HEK293 (cell line): ENCODE measurements at regions not wholly inside any gene's neighbourhood (a gene's known extent, or its start where the extent isn't known, plus 50 kb on each side); places are given as distances from the start of the nearest gene placed in this dataset.

Experiments used
- CTCF ChIA-PET: fragments of 350-600 bp; formaldehyde crosslinking; extraction: SDS; loops from one replicate; lab custom pipeline; 2021; ENCODE audit warnings: antibody characterized with exemption; lab: Yijun Ruan, JAX
- POLR2A ChIA-PET: fragments of 300-600 bp; formaldehyde crosslinking; extraction: SDS; loops from one replicate; lab custom pipeline; 2020; ENCODE audit warnings: antibody characterized with exemption, inconsistent platforms; lab: Yijun Ruan, JAX
- H3K27ac ChIP-seq: fragments of 200-500 bp; sonication (Bioruptor generic); 2 replicates; pipeline ENCODE4 v1.5.1; 2014; ENCODE audit warnings: low read depth, low read length, control low read depth, inconsistent platforms; ENCODE audit errors: extremely low read depth
- H3K36me3 ChIP-seq, 2 experiments: fragments of 200-500 bp in 1 of 2; sonication (Bioruptor generic) in 1 of 2; 1 replicate in 1 of 2; 2 replicates in 1 of 2; pipeline ENCODE4 v1.5.1; 2014 to 2017; ENCODE audit warnings: inconsistent platforms in 2 of 2, low read length in 2 of 2; ENCODE audit not compliant: control insufficient read depth in 2 of 2, insufficient read depth in 1 of 2
- H3K4me1 ChIP-seq: fragments of 200-500 bp; sonication (Bioruptor generic); 2 replicates; pipeline ENCODE4 v1.5.1; 2014; ENCODE audit warnings: mild to moderate bottlenecking, low read length, inconsistent platforms; ENCODE audit not compliant: control insufficient read depth, insufficient read depth
- H3K4me3 ChIP-seq: 2 replicates; pipeline ENCODE4 v1.5.1; 2011; ENCODE audit warnings: low read depth, mild to moderate bottlenecking, control low read depth, low read length, moderate library complexity
- H3K9me3 ChIP-seq: fragments of 200-500 bp; sonication (Bioruptor generic); 2 replicates; pipeline ENCODE4 v1.5.1; 2014; ENCODE audit warnings: low read depth, low read length, inconsistent platforms; ENCODE audit not compliant: control insufficient read depth, insufficient read depth
- REPIN1 ChIP-seq: fragments of 450-650 bp; formaldehyde crosslinking; IDR thresholded peaks from 2 replicates; pipeline ENCODE4 v1.5.1; 2017; ENCODE audit warnings: missing biosample characterization, missing genetic modification characterization, low read depth
- SALL2 ChIP-seq: fragments of 450-650 bp; formaldehyde crosslinking; IDR thresholded peaks from 2 replicates; pipeline ENCODE4 v1.5.0; 2017; ENCODE audit warnings: missing biosample characterization, mild to moderate bottlenecking, missing genetic modification characterization, borderline replicate concordance
- SCRT1 ChIP-seq: fragments of 450-650 bp; formaldehyde crosslinking; IDR thresholded peaks from 2 replicates; pipeline ENCODE4 v1.5.1; 2016; ENCODE audit warnings: missing biosample characterization, missing genetic modification characterization, borderline replicate concordance
- SP3 ChIP-seq: fragments of 450-650 bp; formaldehyde crosslinking; IDR thresholded peaks from 2 replicates; pipeline ENCODE4 v1.5.1; 2016; ENCODE audit warnings: missing biosample characterization, missing genetic modification characterization
- SP7 ChIP-seq: fragments of 450-650 bp; formaldehyde crosslinking; IDR thresholded peaks from 2 replicates; pipeline ENCODE4 v1.5.1; 2016; ENCODE audit warnings: missing biosample characterization, missing genetic modification characterization
- YY2 ChIP-seq: fragments of 450-650 bp; formaldehyde crosslinking; IDR thresholded peaks from 2 replicates; pipeline ENCODE4 v1.5.1; 2016; ENCODE audit warnings: missing biosample characterization, missing genetic modification characterization
- ZFP3 ChIP-seq: fragments of 450-650 bp; formaldehyde crosslinking; IDR thresholded peaks from 2 replicates; pipeline ENCODE4 v1.5.1; 2016; ENCODE audit warnings: low read depth, missing biosample characterization, missing genetic modification characterization
- ZNF121 ChIP-seq: fragments of 450-650 bp; formaldehyde crosslinking; IDR thresholded peaks from 2 replicates; pipeline ENCODE4 v1.5.1; 2016; ENCODE audit warnings: missing biosample characterization, missing genetic modification characterization
- ZNF211 ChIP-seq: fragments of 450-650 bp; formaldehyde crosslinking; IDR thresholded peaks from 2 replicates; pipeline ENCODE4 v1.5.1; 2016; ENCODE audit warnings: low read depth, missing biosample characterization, missing genetic modification characterization
- ZNF221 ChIP-seq: fragments of 450-650 bp; formaldehyde crosslinking; IDR thresholded peaks from 2 replicates; pipeline ENCODE4 v1.5.1; 2017; ENCODE audit warnings: missing biosample characterization, missing genetic modification characterization, borderline replicate concordance
- ZNF302 ChIP-seq: fragments of 450-650 bp; formaldehyde crosslinking; IDR thresholded peaks from 2 replicates; pipeline ENCODE4 v1.5.1; 2016; ENCODE audit warnings: missing biosample characterization, missing genetic modification characterization, low read depth
- ZNF48 ChIP-seq: fragments of 450-650 bp; formaldehyde crosslinking; IDR thresholded peaks from 2 replicates; pipeline ENCODE4 v1.5.1; 2016; ENCODE audit warnings: missing biosample characterization, missing genetic modification characterization
- ZNF596 ChIP-seq: fragments of 450-650 bp; IDR thresholded peaks from 2 replicates; pipeline ENCODE4 v1.5.0; 2018; ENCODE audit warnings: missing biosample characterization, mild to moderate bottlenecking, missing genetic modification characterization, moderate library complexity
- ZNF626 ChIP-seq: fragments of 450-650 bp; sonication (Bioruptor Pico); formaldehyde crosslinking; IDR thresholded peaks from 2 replicates; pipeline ENCODE4 v1.5.1; 2018; ENCODE audit warnings: missing biosample characterization, missing genetic modification characterization, inconsistent platforms
- ZNF658 ChIP-seq: fragments of 450-650 bp; formaldehyde crosslinking; IDR thresholded peaks from 2 replicates; pipeline ENCODE4; 2016; ENCODE audit warnings: missing biosample characterization, missing genetic modification characterization
- ZNF76 ChIP-seq: fragments of 450-650 bp; formaldehyde crosslinking; IDR thresholded peaks from 2 replicates; pipeline ENCODE4; 2016; ENCODE audit warnings: low read depth, missing biosample characterization, missing genetic modification characterization, borderline replicate concordance
- ZNF785 ChIP-seq: fragments of 450-650 bp; formaldehyde crosslinking; IDR thresholded peaks from 2 replicates; pipeline ENCODE4 v1.5.1; 2016; ENCODE audit warnings: missing biosample characterization, missing genetic modification characterization
- ZNF791 ChIP-seq: fragments of 450-650 bp; formaldehyde crosslinking; IDR thresholded peaks from 2 replicates; pipeline ENCODE4 v1.5.1; 2016; ENCODE audit warnings: missing biosample characterization, missing genetic modification characterization
- TF ChIP-seq, protein P1 (sequence below): fragments of 450-650 bp; formaldehyde crosslinking; IDR thresholded peaks from 2 replicates; pipeline ENCODE4 v1.5.1; 2016; ENCODE audit warnings: missing biosample characterization, missing genetic modification characterization
- TF ChIP-seq, protein P2 (sequence below): fragments of 450-650 bp; formaldehyde crosslinking; IDR thresholded peaks from 2 replicates; pipeline ENCODE4 v1.5.1; 2016; ENCODE audit warnings: missing biosample characterization, missing genetic modification characterization
- TF ChIP-seq, protein P3 (sequence below): fragments of 450-650 bp; formaldehyde crosslinking; IDR thresholded peaks from 2 replicates; pipeline ENCODE4 v1.5.1; 2016; ENCODE audit warnings: missing biosample characterization, missing genetic modification characterization, low read depth
- TF ChIP-seq, protein P4 (sequence below): fragments of 450-650 bp; formaldehyde crosslinking; IDR thresholded peaks from 2 replicates; pipeline ENCODE4 v1.5.1; 2016; ENCODE audit warnings: missing biosample characterization, missing genetic modification characterization
- TF ChIP-seq, protein P5 (sequence below): fragments of 450-650 bp; IDR thresholded peaks from 2 replicates; pipeline ENCODE4 v1.5.1; 2018; ENCODE audit warnings: missing biosample characterization, mild to moderate bottlenecking, missing genetic modification characterization

DNA sequence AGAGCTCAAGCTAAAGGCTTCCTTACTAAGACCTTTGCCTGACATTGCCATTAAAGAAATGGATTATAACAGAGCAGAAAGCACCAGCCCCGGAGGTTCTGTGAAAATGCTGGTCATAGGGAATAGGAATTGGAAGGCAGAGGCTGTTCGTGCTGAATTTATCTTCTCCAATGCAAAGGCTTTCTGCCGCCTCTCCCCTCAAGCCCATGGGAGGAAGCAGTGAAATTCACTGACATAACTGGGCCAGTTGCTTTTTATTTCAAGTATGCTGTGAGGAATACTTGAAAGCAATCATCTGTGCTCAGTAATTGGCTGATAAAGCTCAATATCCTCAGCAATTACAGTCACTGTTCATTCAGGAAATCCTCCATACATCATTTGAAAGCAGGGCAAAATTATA lies 85.4 kb upstream of the LINC00305 start (continued):
- TF ChIP-seq, protein P1, sequence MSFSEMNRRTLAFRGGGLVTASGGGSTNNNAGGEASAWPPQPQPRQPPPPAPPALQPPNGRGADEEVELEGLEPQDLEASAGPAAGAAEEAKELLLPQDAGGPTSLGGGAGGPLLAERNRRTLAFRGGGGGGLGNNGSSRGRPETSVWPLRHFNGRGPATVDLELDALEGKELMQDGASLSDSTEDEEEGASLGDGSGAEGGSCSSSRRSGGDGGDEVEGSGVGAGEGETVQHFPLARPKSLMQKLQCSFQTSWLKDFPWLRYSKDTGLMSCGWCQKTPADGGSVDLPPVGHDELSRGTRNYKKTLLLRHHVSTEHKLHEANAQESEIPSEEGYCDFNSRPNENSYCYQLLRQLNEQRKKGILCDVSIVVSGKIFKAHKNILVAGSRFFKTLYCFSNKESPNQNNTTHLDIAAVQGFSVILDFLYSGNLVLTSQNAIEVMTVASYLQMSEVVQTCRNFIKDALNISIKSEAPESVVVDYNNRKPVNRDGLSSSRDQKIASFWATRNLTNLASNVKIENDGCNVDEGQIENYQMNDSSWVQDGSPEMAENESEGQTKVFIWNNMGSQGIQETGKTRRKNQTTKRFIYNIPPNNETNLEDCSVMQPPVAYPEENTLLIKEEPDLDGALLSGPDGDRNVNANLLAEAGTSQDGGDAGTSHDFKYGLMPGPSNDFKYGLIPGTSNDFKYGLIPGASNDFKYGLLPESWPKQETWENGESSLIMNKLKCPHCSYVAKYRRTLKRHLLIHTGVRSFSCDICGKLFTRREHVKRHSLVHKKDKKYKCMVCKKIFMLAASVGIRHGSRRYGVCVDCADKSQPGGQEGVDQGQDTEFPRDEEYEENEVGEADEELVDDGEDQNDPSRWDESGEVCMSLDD (tag by site-specific recombination): no peak
- no peak for TF ChIP-seq ZNF791 (tag by site-specific recombination)
- no peak for TF ChIP-seq ZNF626 (tag by site-specific recombination)

DNA sequence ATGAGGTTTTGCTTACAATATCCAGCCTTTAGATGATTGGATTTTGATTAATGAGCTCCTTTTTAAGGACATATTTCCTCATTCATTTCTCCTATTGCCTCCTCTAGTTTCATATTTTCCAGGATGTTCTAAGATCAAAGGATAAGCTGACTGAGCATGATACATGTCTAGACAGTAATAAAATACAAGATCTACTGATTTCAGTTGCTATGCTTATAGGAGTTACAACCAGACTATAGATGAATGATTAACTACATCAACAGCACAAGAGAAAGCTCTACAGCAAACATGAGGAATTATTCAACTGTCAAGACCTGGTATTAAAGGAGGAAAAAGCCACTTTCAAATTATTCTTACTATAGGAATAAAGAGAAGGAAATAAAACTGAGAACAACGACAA lies 85.0 kb upstream of the LINC00305 start:
- H3K36me3 ChIP-seq: no peaks in the 10 kb centered on the region
- ChIA-PET CTCF (no interaction called here), POLR2A (no interaction called here)
- H3K4me3 ChIP-seq: no peak overlapping the region
- H3K27ac ChIP-seq: no peak overlapping the region
- TF ChIP-seq, protein P2, sequence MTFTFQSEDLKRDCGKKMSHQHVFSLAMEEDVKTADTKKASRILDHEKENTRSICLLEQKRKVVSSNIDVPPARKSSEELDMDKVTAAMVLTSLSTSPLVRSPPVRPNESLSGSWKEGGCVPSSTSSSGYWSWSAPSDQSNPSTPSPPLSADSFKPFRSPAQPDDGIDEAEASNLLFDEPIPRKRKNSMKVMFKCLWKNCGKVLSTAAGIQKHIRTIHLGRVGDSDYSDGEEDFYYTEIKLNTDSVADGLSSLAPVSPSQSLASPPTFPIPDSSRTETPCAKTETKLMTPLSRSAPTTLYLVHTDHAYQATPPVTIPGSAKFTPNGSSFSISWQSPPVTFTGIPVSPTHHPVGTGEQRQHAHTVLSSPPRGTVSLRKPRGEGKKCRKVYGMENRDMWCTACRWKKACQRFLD (tag by site-specific recombination): no peak
- TF ChIP-seq, protein P3, sequence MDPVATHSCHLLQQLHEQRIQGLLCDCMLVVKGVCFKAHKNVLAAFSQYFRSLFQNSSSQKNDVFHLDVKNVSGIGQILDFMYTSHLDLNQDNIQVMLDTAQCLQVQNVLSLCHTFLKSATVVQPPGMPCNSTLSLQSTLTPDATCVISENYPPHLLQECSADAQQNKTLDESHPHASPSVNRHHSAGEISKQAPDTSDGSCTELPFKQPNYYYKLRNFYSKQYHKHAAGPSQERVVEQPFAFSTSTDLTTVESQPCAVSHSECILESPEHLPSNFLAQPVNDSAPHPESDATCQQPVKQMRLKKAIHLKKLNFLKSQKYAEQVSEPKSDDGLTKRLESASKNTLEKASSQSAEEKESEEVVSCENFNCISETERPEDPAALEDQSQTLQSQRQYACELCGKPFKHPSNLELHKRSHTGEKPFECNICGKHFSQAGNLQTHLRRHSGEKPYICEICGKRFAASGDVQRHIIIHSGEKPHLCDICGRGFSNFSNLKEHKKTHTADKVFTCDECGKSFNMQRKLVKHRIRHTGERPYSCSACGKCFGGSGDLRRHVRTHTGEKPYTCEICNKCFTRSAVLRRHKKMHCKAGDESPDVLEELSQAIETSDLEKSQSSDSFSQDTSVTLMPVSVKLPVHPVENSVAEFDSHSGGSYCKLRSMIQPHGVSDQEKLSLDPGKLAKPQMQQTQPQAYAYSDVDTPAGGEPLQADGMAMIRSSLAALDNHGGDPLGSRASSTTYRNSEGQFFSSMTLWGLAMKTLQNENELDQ: no peak
- TF ChIP-seq, protein P4, sequence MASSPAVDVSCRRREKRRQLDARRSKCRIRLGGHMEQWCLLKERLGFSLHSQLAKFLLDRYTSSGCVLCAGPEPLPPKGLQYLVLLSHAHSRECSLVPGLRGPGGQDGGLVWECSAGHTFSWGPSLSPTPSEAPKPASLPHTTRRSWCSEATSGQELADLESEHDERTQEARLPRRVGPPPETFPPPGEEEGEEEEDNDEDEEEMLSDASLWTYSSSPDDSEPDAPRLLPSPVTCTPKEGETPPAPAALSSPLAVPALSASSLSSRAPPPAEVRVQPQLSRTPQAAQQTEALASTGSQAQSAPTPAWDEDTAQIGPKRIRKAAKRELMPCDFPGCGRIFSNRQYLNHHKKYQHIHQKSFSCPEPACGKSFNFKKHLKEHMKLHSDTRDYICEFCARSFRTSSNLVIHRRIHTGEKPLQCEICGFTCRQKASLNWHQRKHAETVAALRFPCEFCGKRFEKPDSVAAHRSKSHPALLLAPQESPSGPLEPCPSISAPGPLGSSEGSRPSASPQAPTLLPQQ (tag by site-specific recombination): no peak
- no peak for TF ChIP-seq ZNF76 (tag by site-specific recombination)
- TF ChIP-seq ZFP3 (tag by site-specific recombination): no peak
- TF ChIP-seq, protein P5, sequence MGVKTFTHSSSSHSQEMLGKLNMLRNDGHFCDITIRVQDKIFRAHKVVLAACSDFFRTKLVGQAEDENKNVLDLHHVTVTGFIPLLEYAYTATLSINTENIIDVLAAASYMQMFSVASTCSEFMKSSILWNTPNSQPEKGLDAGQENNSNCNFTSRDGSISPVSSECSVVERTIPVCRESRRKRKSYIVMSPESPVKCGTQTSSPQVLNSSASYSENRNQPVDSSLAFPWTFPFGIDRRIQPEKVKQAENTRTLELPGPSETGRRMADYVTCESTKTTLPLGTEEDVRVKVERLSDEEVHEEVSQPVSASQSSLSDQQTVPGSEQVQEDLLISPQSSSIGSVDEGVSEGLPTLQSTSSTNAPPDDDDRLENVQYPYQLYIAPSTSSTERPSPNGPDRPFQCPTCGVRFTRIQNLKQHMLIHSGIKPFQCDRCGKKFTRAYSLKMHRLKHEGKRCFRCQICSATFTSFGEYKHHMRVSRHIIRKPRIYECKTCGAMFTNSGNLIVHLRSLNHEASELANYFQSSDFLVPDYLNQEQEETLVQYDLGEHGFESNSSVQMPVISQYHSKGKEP (tag by site-specific recombination): no peak
- no peak for TF ChIP-seq SCRT1
- TF ChIP-seq SP3 (tag by site-specific recombination): no peak
- no peak for TF ChIP-seq ZNF658
- TF ChIP-seq SP7 (tag by site-specific recombination): no peak
- no peak for TF ChIP-seq SALL2 (tag by site-specific recombination)
- TF ChIP-seq ZNF785: no peak
- no peaks in the 10 kb centered on the region for H3K9me3 ChIP-seq
- H3K4me1 ChIP-seq: no peaks in the 10 kb centered on the region

DNA sequence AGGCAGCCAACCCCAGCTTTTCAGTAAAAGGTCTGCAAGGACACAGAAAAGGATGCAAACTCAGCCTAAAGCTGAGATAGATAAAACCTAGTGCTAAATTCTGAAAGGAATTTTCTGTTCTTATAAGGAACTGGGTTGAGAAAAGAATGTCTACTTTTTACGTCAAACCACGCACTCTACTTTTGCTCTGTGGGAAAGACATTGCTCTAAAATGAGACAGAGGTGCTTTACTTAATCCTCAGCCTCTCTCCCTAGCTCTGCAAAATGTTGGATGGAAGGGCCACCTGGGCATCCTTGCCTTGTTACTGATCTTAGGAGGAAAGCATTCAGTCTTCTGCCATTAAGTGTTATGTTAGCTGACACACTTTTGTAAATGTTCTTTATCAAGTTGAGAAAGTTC lies 72.1 kb upstream of the LINC00305 start:
- POLR2A ChIA-PET: no interaction called here
- CTCF ChIA-PET: no interaction called here
- no peak overlapping the region for H3K27ac ChIP-seq
- TF ChIP-seq ZNF121 (tag by site-specific recombination) (no peak), ZNF302 (tag by site-specific recombination) (no peak), ZNF48 (tag by site-specific recombination) (no peak), ZNF626 (tag by site-specific recombination) (no peak), REPIN1 (tag by site-specific recombination) (no peak), ZNF211 (no peak), YY2 (no peak), ZNF596 (tag by site-specific recombination) (no peak), ZNF221 (tag by site-specific recombination) (no peak)
- TF ChIP-seq, all 188 proteins: peak for 0
- no peaks in the 10 kb centered on the region for H3K36me3 ChIP-seq
- H3K4me3 ChIP-seq: no peak overlapping the region
- no peaks in the 10 kb centered on the region for H3K9me3 ChIP-seq
- no peaks in the 10 kb centered on the region for H3K4me1 ChIP-seq
